HG03342 (cell line): ENCODE measurements at regions not wholly inside any gene's neighbourhood (a gene's known extent, or its start where the extent isn't known, plus 50 kb on each side); places are given as distances from the start of the nearest gene placed in this dataset.

Source experiments
- ATAC-seq: cut with Tn5 transposase; IDR thresholded peaks from one replicate; pipeline ENCODE4 v1.9.1; 2021; ENCODE audit warnings: mild to moderate bottlenecking, moderate library complexity; ENCODE audit not compliant: unreplicated experiment

GRCh38 chr1:68293609-68294366 lies 61.5 kb upstream of the WLS start:
- no peak for ATAC-seq

- no peak for ATAC-seq
These were observed 60.8 kb upstream of the WLS start for GRCh38 chr1:68293122-68293521.

DNA sequence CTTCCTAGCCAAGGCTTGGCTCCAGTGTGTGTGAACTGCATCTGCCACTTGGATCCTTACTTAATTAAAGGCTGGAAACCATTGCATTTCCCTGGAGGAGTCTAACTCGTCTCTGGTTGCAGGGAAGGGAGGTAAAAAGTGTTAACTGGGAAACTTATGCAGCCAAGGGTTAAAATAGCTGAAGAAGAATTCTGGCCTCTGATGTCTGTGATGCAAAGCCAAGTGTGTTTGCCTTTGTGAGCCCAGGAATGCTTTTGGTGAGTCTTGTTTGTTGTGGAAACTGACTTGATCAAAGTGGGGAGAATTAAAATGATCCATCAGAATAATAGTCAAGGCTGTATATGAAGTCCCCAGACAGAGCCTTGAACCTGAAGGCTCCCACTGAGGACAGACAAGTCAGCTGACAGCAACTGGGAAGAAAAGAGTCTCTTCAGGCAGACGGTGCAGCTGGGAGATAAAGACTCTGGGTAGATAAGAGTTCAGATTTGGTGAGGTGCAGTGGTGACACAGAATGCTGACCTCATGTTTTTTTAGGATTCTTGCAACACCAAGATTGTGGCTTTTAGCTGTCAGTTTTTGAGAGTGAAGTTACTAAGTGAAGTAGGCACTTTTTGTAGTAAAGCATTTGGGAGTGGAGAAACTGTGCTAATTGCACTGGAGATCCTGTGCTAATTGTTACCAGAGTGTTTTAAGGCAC lies 59.5 kb upstream of the WLS start:
- no peak for ATAC-seq

DNA sequence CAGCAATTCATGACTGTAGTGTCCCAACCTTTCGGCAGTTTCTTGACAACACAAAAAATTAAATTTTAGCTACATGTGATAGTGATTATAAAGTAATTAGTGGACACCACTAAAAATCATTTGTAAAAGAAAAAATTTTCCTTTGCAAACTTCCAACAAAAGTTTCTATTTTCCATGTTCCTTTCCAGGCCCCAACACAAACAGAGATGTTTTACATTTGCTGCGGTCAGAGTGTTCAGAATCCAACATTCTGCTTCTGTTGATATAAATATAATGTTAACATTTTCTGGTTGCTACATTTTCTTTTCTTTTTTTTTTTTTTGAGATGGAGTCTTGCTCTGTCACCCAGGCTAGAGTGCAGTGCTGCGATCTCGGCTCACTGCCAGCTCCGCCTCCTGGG lies 54.9 kb upstream of the WLS start:
- ATAC-seq = no peak

DNA sequence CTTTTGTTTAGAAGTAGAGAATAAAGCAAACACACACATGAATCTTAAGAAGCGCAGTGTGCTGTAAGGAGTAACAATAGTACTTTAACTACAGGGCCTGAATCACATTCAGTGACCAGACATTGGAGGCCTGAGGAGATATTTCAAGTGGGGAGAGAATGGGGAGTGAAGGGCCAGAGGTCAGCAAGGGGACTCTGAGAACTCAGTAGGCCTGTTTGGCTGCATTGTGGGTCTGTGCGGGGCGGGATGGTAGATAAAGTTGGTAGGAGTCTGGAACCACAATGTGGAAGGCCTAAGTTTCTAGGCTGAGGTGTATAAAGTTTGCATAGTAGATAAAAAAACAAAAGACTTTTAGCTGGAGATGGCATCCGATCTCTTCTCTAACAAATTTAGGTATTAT lies 52.7 kb upstream of the WLS start:
- no peak for ATAC-seq

GRCh38 chr1:68281946-68282615 lies 49.8 kb upstream of the WLS start:
- no peak for ATAC-seq
